ENCODE measurements at regions not wholly inside any gene's neighbourhood (a gene's known extent, or its start where the extent isn't known, plus 50 kb on each side); places are given as distances from the start of the nearest gene placed in this dataset.
"Not testable (repeated sequence)": the region's sequence is repeated elsewhere in the genome, so short reads cannot be mapped to it uniquely, and the experiment has no call there.

- H3K4me2 ChIP-seq (ENCODE audit: low read depth, low read length); H3K4me1 ChIP-seq (ENCODE audit: control insufficient read depth, insufficient read depth, low read length); H3K27me3 ChIP-seq (ENCODE audit: control insufficient read depth, insufficient read depth, low read length); H2BK20ac ChIP-seq (ENCODE audit: low read depth, low read length); in situ Hi-C loops (cut with MboI; ENCODE audit: low sequenced_read_pairs); H3K23ac ChIP-seq (ENCODE audit: low read depth, low read length); H3K9me3 ChIP-seq (ENCODE audit: control insufficient read depth, insufficient read depth, low read length); POLR2A ChIA-PET (ENCODE audit: unreplicated experiment); H2BK5ac ChIP-seq (ENCODE audit: low read depth, low read length, poor library complexity, severe bottlenecking); dilution Hi-C loops (cut with HindIII; ENCODE audit: low sequenced_read_pairs, unreplicated experiment); H3K9me1 ChIP-seq (ENCODE audit: insufficient read depth, low read length); H2AFZ ChIP-seq (replicated peaks; ENCODE audit: low read length, poor library complexity); H3K79me1 ChIP-seq (ENCODE audit: low read depth in 1 of 2, low read length in 2 of 2); H3K27ac ChIP-seq (ENCODE audit: insufficient read depth, low read length); H4K91ac ChIP-seq (ENCODE audit: insufficient read depth, low read depth, low read length); H3K4me3 ChIP-seq (ENCODE audit: insufficient read depth, low read depth, low read length); H3K56ac ChIP-seq (ENCODE audit: extremely low read depth, insufficient read depth, low read length); H2BK120ac ChIP-seq (ENCODE audit: low read depth, low read length); H2AK9ac ChIP-seq (replicated peaks; ENCODE audit: low read depth, low read length, poor library complexity); H4K8ac ChIP-seq (ENCODE audit: low read depth in 2 of 2, low read length in 2 of 2); BruUV-seq (replicated peaks); H4K5ac ChIP-seq (ENCODE audit: low read depth, low read length); H3K4ac ChIP-seq (ENCODE audit: low read depth, low read length); DNase-seq; H2BK15ac ChIP-seq (ENCODE audit: low read depth, low read length); H3K9ac ChIP-seq (ENCODE audit: low read depth, low read length); H3K18ac ChIP-seq (ENCODE audit: low read depth, low read length); H3K14ac ChIP-seq (replicated peaks; ENCODE audit: low read depth, low read length); intact Hi-C loops (cut with micrococcal nuclease); H2AK5ac ChIP-seq (ENCODE audit: low read depth, low read length); H3K36me3 ChIP-seq (ENCODE audit: control insufficient read depth, insufficient read depth, low read length); ATAC-seq (ENCODE audit: low read depth); CTCF ChIA-PET; H4K20me1 ChIP-seq (ENCODE audit: insufficient read depth, low read length): not testable (repeated sequence)
- WGBS, 2 experiments (ENCODE audit: extremely low coverage in 2 of 2, insufficient read length in 1 of 2): no CpG with 5 or more reads among the region's 9 CpGs
Observed at GRCh38 chr4:189654396-189654795, 286.3 kb upstream of the FRG1 start.

Data from IMR-90 (cell line).